OCI-LY7 (cell line): ENCODE measurements at regions not wholly inside any gene's neighbourhood (a gene's known extent, or its start where the extent isn't known, plus 50 kb on each side); places are given as distances from the start of the nearest gene placed in this dataset.

ENCODE experiments used
- BruUV-seq: library from RNA; stranded (reverse); fragments of 400-500 nt; replicated peaks from 2 replicates; lab custom pipeline; 2021; lab: Mats Ljungman, UMichigan
- CTCF ChIA-PET: fragments of 300-600 bp; sonication (Branson Sonifier 250); formaldehyde crosslinking; loops from one replicate; lab custom pipeline; 2022; ENCODE audit warnings: antibody characterized with exemption; ENCODE audit not compliant: unreplicated experiment; lab: Charles Lee
- POLR2A ChIA-PET: fragments of 300-600 bp; sonication (Branson Sonifier 250); formaldehyde crosslinking; loops from one replicate; lab custom pipeline; 2022; ENCODE audit warnings: antibody characterized with exemption; lab: Charles Lee
- DNase-seq: peaks from one replicate; pipeline ENCODE4 v3.0.0-alpha.2; 2015; ENCODE audit warnings: low spot score
- H2AFZ ChIP-seq: fragments of 200-600 bp; sonication (generic), shearing (Covaris generic); 2 replicates; pipeline ENCODE4 v1.6.1; 2014; ENCODE audit warnings: mild to moderate bottlenecking, antibody characterized with exemption, low read length, moderate library complexity
- H3K27ac ChIP-seq: fragments of 200-600 bp; sonication (generic); 2 replicates; pipeline ENCODE4 v1.5.1; 2014; ENCODE audit warnings: mixed run types, low read depth, mild to moderate bottlenecking, moderate library complexity, low read length, inconsistent platforms; ENCODE audit not compliant: poor library complexity, severe bottlenecking
- H3K36me3 ChIP-seq: fragments of 200-600 bp; sonication (generic); 2 replicates; pipeline ENCODE4 v1.6.1; 2014; ENCODE audit warnings: mild to moderate bottlenecking, antibody characterized with exemption, low read length, moderate library complexity, mixed read lengths; ENCODE audit not compliant: insufficient read depth
- H3K4me1 ChIP-seq: fragments of 200-600 bp; sonication (generic); 2 replicates; pipeline ENCODE4 v1.5.1; 2014; ENCODE audit warnings: mild to moderate bottlenecking, low read length; ENCODE audit not compliant: insufficient read depth, poor library complexity, severe bottlenecking
- H3K4me2 ChIP-seq: fragments of 200-600 bp; sonication (generic); 2 replicates; pipeline ENCODE4 v1.6.1; 2014; ENCODE audit warnings: mild to moderate bottlenecking, low read length
- H3K4me3 ChIP-seq: fragments of 200-600 bp; sonication (generic); 2 replicates; pipeline ENCODE4 v1.5.1; 2014; ENCODE audit warnings: mild to moderate bottlenecking, low read depth, low read length; ENCODE audit not compliant: poor library complexity, severe bottlenecking
- H3K79me2 ChIP-seq: fragments of 200-600 bp; sonication (generic); 2 replicates; pipeline ENCODE4 v1.6.1; 2016; ENCODE audit warnings: low read depth, mild to moderate bottlenecking, low read length, moderate library complexity, mixed read lengths; ENCODE audit not compliant: insufficient read depth
- H3K9me2 ChIP-seq: fragments of 200-600 bp; sonication (generic); 2 replicates; pipeline ENCODE4 v1.6.1; 2016; ENCODE audit warnings: mild to moderate bottlenecking, low read length, mixed read lengths; ENCODE audit not compliant: insufficient read depth
- H3K9me3 ChIP-seq: fragments of 200-600 bp; sonication (generic); 2 replicates; pipeline ENCODE4 v1.6.1; 2014; ENCODE audit warnings: mild to moderate bottlenecking, mixed run types, low read length, mixed read lengths
- H4K20me1 ChIP-seq: fragments of 200-600 bp; sonication (generic); 2 replicates; pipeline ENCODE4 v1.6.1; 2014; ENCODE audit warnings: mild to moderate bottlenecking, antibody characterized with exemption, low read length, moderate library complexity, mixed read lengths; ENCODE audit not compliant: insufficient read depth
- CTCF ChIP-seq: fragments of 200-600 bp; sonication (generic); conservative IDR thresholded peaks from 2 replicates; pipeline ENCODE4 v1.5.1; 2014; ENCODE audit warnings: mild to moderate bottlenecking, antibody characterized with exemption, low read length, moderate library complexity, mixed read lengths
- EZH2phosphoT487 ChIP-seq: fragments of 200-600 bp; sonication (generic); IDR thresholded peaks from 2 replicates; pipeline ENCODE4 v1.6.1; 2018; ENCODE audit warnings: low read depth, borderline replicate concordance, mild to moderate bottlenecking, mixed run types, antibody characterized with exemption, low read length, moderate library complexity, mixed read lengths
- intact Hi-C: fragments of 100-400 bp; cut with micrococcal nuclease; formaldehyde crosslinking; loops from one replicate; pipeline ENCODE4 v1.10.0; 2022; ENCODE audit not compliant: unreplicated experiment

GRCh38 chr21:17738176-17738953 lies 80.8 kb downstream of the C21orf91 start:
- BruUV-seq: no TSS peak
- Histone ChIP-seq H3K27ac (no peak overlapping the region), H3K36me3 (no peaks in the 10 kb centered on the region), H3K9me2 (no peaks in the 10 kb centered on the region), H3K79me2 (no peaks in the 10 kb centered on the region), H2AFZ (no peak overlapping the region), H3K4me3 (no peak overlapping the region), H3K9me3 (0 out of 2 replicates have a peak, but pooled peaks cover 4% of the 10 kb centered on the region), H3K4me1 (no peaks in the 10 kb centered on the region), H4K20me1 (no peaks in the 10 kb centered on the region), H3K4me2 (no peak overlapping the region)
- intact Hi-C loops: no loop called here
- ChIA-PET CTCF (no interaction called here), POLR2A (interaction anchor here (0.6 to 1.1 kb wide), 3 partner anchors 9 to 177 kb away, joined by 3 read pairs; no protein-coding TSS in a partner anchor)
- no peak for DNase-seq
- TF ChIP-seq EZH2phosphoT487 (no peak), CTCF (no peak)

DNA sequence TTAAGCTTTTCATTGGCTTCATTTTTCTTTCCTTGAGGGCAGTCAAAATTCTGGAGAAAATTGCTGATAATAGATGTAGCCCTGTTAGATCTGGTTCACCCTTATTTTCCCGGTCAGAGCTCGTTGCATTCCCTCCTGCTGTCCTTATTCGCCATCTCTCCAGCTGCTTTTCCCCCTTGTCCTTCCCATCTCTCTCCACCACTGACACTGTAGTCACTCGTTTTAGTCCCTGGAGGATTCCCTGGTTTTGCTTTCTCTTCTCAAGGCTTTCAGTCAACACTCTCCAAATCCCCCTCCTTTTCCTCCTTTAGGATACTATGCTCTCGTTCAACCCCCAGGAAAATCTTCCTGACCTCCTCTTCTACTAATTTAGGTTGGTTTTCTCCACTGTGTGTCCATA lies 83.1 kb downstream of the C21orf91 start:
- H3K36me3 ChIP-seq: no peaks in the 10 kb centered on the region
- ChIA-PET CTCF (no interaction called here), POLR2A (no interaction called here)
- no TSS peak for BruUV-seq
- no peaks in the 10 kb centered on the region for H3K4me1 ChIP-seq
- no peak overlapping the region for H3K4me2 ChIP-seq
- H2AFZ ChIP-seq: no peak overlapping the region
- no peaks in the 10 kb centered on the region for H3K9me2 ChIP-seq
- no peaks in the 10 kb centered on the region for H3K9me3 ChIP-seq
- H4K20me1 ChIP-seq: no peaks in the 10 kb centered on the region
- no peak overlapping the region for H3K4me3 ChIP-seq
- H3K79me2 ChIP-seq: no peaks in the 10 kb centered on the region
- no peak for DNase-seq
- H3K27ac ChIP-seq: no peak overlapping the region
- no peak for TF ChIP-seq CTCF
- no peak for TF ChIP-seq EZH2phosphoT487
- intact Hi-C loops: no loop called here

GRCh38 chr21:17733209-17733608 lies 85.9 kb downstream of the C21orf91 start:
- ChIA-PET POLR2A (interaction anchor here (0.6 to 1.0 kb wide), 2 partner anchors 71 to 409 kb away, joined by 3 read pairs; no protein-coding TSS in a partner anchor), CTCF (no interaction called here)
- Histone ChIP-seq H3K9me3 (no peaks in the 10 kb centered on the region), H4K20me1 (no peaks in the 10 kb centered on the region), H3K4me2 (no peak overlapping the region), H3K27ac (no peak overlapping the region), H3K4me1 (no peaks in the 10 kb centered on the region), H3K4me3 (no peak overlapping the region), H3K9me2 (no peaks in the 10 kb centered on the region), H3K36me3 (no peaks in the 10 kb centered on the region), H3K79me2 (no peaks in the 10 kb centered on the region), H2AFZ (no peak overlapping the region)
- no peak for DNase-seq
- BruUV-seq: no TSS peak
- TF ChIP-seq EZH2phosphoT487: no peak
- no peak for TF ChIP-seq CTCF
- intact Hi-C loops: no loop called here
